OCI-LY1 (cell line): ENCODE measurements at regions not wholly inside any gene's neighbourhood (a gene's known extent, or its start where the extent isn't known, plus 50 kb on each side); places are given as distances from the start of the nearest gene placed in this dataset.

Source experiments
- EZH2 ChIP-seq: fragments of 200-600 bp; sonication (generic), shearing (Covaris generic); IDR thresholded peaks from 2 replicates; pipeline ENCODE4 v1.8.0; 2017; ENCODE audit warnings: borderline replicate concordance, mixed run types, mild to moderate bottlenecking, antibody characterized with exemption, low read length, moderate library complexity, mixed read lengths
- TF ChIP-seq, protein P1 (sequence below): fragments of 200-600 bp; sonication (generic), shearing (Covaris generic); IDR thresholded peaks from 2 replicates; pipeline ENCODE4 v1.5.1; 2017; ENCODE audit warnings: mild to moderate bottlenecking, antibody characterized with exemption, low read length, moderate library complexity, mixed read lengths

DNA sequence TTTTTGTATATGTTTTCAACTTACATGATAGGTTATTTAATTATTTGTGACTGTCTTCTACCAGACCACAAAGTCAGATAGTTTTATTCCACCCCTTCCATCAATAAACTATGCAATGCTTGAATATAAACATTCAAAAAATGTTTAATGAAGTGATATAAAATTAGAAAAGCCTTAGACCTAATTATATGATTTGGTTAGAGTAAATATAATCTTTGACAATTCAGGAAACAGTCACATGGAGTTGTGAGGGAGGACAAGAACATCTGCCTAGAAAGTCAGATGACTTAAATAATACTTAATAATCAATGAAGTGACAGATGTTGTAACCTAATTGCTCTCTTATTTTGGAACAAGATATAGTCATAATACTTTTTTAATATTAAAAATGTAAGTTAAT, 710.3 kb downstream of the ZBBX start:
- TF ChIP-seq, protein P1, sequence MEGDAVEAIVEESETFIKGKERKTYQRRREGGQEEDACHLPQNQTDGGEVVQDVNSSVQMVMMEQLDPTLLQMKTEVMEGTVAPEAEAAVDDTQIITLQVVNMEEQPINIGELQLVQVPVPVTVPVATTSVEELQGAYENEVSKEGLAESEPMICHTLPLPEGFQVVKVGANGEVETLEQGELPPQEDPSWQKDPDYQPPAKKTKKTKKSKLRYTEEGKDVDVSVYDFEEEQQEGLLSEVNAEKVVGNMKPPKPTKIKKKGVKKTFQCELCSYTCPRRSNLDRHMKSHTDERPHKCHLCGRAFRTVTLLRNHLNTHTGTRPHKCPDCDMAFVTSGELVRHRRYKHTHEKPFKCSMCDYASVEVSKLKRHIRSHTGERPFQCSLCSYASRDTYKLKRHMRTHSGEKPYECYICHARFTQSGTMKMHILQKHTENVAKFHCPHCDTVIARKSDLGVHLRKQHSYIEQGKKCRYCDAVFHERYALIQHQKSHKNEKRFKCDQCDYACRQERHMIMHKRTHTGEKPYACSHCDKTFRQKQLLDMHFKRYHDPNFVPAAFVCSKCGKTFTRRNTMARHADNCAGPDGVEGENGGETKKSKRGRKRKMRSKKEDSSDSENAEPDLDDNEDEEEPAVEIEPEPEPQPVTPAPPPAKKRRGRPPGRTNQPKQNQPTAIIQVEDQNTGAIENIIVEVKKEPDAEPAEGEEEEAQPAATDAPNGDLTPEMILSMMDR: no peak
- no peak for TF ChIP-seq EZH2
